NCI-H2107 treated with DMSO at 0.1 percent for 48 hours (cell line): ENCODE measurements at regions not wholly inside any gene's neighbourhood (a gene's known extent, or its start where the extent isn't known, plus 50 kb on each side); places are given as distances from the start of the nearest gene placed in this dataset.
A peak's percentile ranks its signal among the peaks of the same experiment; 100 is the strongest.

Experiments used
- DNase-seq: peaks from one replicate; lab custom pipeline; 2025; ENCODE audit not compliant: unreplicated experiment; lab: John Stamatoyannopoulos, UW

- no peak for DNase-seq
These were observed 175.8 kb upstream of the HNRNPA3 start for GRCh38 chr2:177036747-177037146.

GRCh38 chr2:177037569-177037968, 175.0 kb upstream of the HNRNPA3 start:
- DNase-seq, result no peak

- peak; percentile 23 for DNase-seq
These were observed 173.7 kb upstream of the HNRNPA3 start for GRCh38 chr2:177038787-177039484.

DNA sequence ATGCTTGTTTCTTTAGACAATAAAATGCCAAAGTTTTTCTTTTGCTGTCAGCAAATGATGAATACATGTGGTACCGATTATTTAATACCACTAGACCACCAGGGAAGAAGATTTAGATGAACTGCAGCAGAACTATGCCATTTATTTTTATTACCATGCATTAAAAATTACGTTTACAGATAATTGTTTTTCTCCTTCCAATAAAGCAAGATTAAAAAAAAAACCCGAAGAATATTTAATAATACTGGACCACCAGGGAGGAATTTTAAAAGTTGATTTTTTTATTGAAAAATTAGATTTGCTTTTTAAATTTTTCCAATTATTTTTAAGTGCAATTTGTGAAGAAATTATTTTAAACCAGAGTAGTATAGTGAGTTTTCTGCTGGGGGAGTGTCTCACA, 170.3 kb upstream of the HNRNPA3 start:
- DNase-seq, result no peak

DNA sequence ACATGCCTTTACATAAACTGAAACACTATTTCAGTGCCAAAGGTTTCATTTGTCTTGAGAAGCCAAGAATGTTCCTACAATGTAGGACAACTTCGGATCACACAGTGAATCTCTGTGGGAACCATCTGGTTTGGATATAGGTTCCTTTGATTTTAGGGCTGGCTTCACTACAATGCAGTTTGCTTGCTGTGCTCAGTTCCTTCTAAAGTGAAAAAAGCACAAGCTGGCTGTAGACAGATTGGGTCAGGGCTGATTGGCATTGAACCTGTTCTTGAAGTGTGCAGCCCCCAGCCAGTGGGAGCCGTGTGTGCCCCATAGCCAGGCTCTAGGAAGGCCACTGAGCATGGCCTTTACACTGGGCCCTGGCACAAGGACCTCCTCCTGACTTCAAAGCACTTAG, 167.9 kb upstream of the HNRNPA3 start:
- no peak for DNase-seq

DNA sequence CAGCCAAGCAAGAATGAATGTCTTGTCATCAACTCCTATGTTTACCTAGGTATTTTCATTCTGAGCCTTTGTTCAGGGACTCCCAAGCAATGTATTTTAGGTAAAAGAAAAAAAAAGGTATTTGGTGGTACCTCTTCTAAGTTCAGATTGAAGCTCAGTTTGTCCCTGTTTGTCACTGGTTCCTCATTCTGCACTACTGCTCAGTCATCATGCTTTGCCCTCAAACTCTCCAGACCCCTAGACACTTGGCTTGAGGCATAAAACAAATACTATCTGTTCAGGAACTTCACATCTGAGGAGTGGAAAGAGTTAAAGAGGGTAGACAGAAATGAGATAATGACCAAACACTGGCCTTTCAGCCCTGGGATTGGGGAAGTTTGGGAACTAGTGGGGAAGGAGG, 163.6 kb upstream of the HNRNPA3 start:
- no peak for DNase-seq

DNA sequence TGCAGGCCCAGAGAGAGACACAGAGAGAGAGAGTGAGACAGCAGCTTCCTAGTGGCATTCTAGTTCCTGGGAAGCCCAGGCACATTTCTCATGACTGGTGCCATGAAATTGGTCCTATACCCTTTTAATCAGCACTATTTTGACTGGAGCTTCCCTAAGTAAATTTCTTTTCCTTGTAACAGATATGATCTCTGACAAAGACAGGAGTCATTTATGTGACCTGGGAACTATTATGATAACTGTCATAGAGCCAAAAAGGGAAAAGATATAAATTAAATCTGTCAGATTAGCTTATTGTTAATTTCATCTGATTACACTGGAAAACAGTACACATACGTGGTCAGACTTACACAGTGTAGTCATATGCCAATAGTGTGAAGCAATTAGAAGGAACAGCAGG, 161.3 kb upstream of the HNRNPA3 start:
- no peak for DNase-seq

DNA sequence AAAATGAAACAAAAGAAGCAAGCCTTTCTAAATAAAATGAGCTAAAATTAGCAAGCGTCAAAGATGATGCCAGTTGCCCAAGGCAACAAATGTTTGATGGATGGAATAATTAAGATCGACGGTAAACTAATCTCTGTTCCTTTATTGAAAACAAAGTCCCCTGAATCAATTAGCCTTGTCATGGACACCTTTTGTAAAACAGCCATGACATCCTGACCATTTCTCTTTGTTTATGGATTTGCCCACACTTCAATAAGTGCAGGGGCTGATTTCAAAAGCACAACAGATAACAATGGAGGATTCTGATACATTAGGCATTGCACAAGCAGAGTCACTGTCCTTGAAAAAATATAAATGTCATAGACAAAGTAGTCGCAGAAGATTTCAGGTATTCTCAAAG, 160.1 kb upstream of the HNRNPA3 start:
- no peak for DNase-seq

DNA sequence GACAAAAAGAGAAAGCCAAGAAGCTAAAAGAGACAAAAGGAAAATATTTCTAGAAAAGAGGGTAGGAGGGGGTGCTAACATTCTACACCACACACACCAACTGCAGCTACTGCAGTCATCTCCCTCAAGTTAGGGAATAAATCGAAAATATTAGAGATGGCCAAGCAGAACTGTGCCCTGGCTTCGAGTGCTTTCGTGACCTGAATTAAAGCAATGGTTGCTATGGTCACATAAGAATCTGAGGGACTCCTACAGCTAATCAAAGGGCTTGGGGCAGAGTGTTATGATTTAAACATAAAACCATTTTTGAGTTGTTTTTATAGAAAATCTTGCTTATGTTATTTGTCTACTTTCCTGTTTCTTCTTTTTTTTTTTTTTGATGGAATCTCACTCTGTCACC, 159.6 kb upstream of the HNRNPA3 start:
- DNase-seq, result no peak

- no peak for DNase-seq
These were observed 158.9 kb upstream of the HNRNPA3 start for GRCh38 chr2:177053716-177054115.

- DNase-seq, result no peak
These were observed 156.1 kb upstream of the HNRNPA3 start for GRCh38 chr2:177056481-177056929.

GRCh38 chr2:177058747-177059146, 153.8 kb upstream of the HNRNPA3 start:
- no peak for DNase-seq

GRCh38 chr2:177059293-177059692, 153.3 kb upstream of the HNRNPA3 start:
- DNase-seq, result no peak

DNA sequence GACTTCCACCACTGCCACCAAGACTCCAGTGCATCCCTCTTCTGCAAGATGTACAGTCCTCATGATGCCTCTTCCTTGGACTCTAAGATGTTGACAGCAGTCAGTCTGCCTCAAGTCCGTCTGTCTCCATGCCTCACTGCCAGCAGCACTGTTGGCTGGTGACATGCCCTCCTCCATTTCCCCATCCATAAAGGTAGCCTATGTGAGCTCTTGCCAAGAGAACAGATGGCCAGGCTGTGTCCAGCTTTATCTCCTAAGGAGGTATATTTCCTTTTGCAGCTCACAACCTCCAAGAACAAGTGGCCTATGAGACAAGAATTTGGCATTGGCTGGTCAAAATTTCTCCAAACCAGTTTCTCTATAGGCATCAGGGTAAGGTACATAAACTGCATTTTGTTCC, 149.3 kb upstream of the HNRNPA3 start:
- DNase-seq, result no peak

GRCh38 chr2:177064422-177064821, 148.2 kb upstream of the HNRNPA3 start:
- no peak for DNase-seq

DNA sequence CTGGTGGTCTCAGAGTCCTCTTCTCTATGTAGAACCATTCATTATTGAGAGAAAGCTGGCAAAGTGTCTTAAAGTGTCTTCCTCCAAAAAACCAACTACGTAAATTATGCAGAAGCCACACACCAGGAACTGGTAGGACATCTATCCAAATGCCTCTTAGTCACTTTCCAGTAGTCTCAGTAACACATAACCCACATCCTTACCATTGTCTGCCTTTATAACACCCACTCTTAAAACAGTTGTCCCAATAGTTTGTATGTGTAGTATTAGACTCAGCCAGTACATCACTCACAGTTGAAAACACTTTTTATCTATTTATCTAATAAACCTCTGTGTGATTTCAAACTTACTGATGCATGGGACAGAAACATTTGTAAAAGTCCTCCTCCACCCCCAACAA, 143.6 kb upstream of the HNRNPA3 start:
- DNase-seq, result no peak

- no peak for DNase-seq
These were observed 140.5 kb upstream of the HNRNPA3 start for GRCh38 chr2:177072090-177072489.

DNA sequence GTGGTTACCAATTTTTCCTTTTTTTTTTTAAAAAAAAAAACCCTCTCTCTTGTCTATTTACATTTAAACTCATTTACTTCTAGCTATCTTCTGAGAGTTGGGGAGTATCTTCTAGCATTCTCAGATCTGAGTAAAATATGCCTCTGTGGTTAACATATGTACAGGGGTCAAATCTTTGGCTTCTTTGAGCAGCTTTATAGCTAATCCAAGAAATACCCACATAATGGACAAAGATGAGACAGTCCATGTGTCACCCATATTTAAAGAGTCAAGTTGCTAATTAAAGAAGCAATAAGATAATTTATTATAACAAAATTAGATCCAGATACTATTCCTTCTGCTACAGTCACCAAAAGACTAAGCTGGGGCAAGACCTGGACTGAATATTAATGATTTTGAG, 139.0 kb upstream of the HNRNPA3 start:
- DNase-seq, result no peak

- DNase-seq, result no peak
These were observed 138.4 kb upstream of the HNRNPA3 start for GRCh38 chr2:177074099-177074710.

- DNase-seq, result no peak
These were observed 137.3 kb upstream of the HNRNPA3 start for GRCh38 chr2:177075254-177075653.

DNA sequence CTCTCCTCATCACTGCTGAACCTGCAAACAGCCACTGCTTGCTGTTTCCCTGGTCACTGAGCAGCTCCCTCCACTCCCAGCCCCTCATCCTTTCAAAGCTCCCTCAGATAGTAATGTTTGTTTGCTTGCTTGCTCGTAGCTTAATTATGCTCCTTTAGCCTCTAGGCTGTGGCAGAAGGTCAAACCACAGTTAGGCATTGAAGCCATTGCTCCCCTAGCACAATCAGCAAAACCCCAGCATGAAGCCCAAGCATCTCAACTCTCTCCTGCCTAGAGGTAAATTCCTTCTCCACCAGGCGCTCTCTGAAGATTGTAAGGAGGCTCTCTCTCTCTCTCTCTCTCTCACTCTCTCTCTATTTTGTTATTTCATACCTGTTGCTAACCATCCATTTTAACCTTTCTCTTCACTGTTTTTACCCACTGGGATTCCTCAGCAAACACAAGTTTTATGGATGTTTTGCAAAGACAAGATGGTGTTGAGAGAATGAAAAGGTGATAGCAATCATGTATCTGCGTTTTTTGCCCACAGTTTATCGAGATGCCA, 135.9 kb upstream of the HNRNPA3 start:
- no peak for DNase-seq

DNA sequence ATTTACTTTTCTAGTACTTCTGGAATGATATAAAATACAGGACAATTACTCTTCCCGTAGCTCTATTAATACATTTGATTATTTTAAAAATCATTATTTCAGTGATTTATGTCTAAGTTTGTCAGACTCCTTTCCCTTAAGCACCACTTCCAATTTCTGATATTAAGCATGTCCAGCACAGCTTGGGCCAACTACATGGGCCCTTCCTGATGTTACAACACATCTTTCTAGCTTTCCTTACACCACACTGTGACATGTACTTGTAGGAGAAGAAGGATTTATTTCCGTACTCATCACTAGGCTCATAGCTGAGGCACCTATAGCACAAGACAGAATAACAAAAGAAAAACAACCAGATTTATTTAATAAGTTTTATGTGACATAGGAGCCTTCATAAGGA, 134.8 kb upstream of the HNRNPA3 start:
- no peak for DNase-seq

GRCh38 chr2:177078416-177078815, 134.2 kb upstream of the HNRNPA3 start:
- no peak for DNase-seq
